Spleen (tissue), 7 donors: ENCODE measurements at regions not wholly inside any gene's neighbourhood (a gene's known extent, or its start where the extent isn't known, plus 50 kb on each side); places are given as distances from the start of the nearest gene placed in this dataset.

ENCODE experiments used
- CTCF ChIP-seq, 11 experiments: fragments of 200-600 bp in 7 of 11; fragments of 450-650 bp in 4 of 11; sonication (generic) in 4 of 11; IDR thresholded peaks in 8 of 11; conservative IDR thresholded peaks in 3 of 11; 1 replicate in 7 of 11; 2 replicates in 4 of 11; pipeline versions ENCODE4 v1.4.0 to v1.8.0; 2016 to 2021; ENCODE audit warnings: antibody characterized with exemption in 11 of 11, inconsistent platforms in 4 of 11, mild to moderate bottlenecking in 1 of 11
- POLR2A ChIP-seq, 3 donors: fragments of 450-650 bp; IDR thresholded peaks; one replicate each; pipeline ENCODE4 v1.5.1; 2017; ENCODE audit warnings: antibody characterized with exemption in 3 of 3, mild to moderate bottlenecking in 1 of 3
- donor health status: DM: no; HTN: no; CAD: no; lungs with moderate emphysema.
- donor health status: DM: no; HTN: no; CAD: no.
- donor health status: DM: no; HTN: no; CAD: no.

- TF ChIP-seq CTCF (IDR thresholded peaks at IDR 0.05 in 8 of 11, conservative IDR thresholded peaks at IDR 0.05 in 3 of 11) (no peak), POLR2A (IDR thresholded peaks at IDR 0.05) (no peak)
Observed at GRCh38 chr10:131450216-131450765, 138.8 kb upstream of the TCERG1L start.
